CD8-positive, alpha-beta memory T cell (primary cell): ENCODE measurements at regions not wholly inside any gene's neighbourhood (a gene's known extent, or its start where the extent isn't known, plus 50 kb on each side); places are given as distances from the start of the nearest gene placed in this dataset.

ENCODE experiments used
- CTCF ChIA-PET: fragments of 350-600 bp; sonication (Branson Sonifier 250); formaldehyde crosslinking; loops from one replicate; lab custom pipeline; 2021; ENCODE audit warnings: antibody characterized with exemption; lab: Charles Lee
- POLR2A ChIA-PET: fragments of 350-600 bp; sonication (Branson Sonifier 250); formaldehyde crosslinking; loops from one replicate; lab custom pipeline; 2021; ENCODE audit warnings: antibody characterized with exemption; lab: Charles Lee
- DNase-seq, 5 donors: peaks; one replicate each; pipeline versions ENCODE4 v3.0.0 to v3.0.0-alpha.2; 2020 to 2022; ENCODE audit warnings: mixed read lengths in 1 of 5
- H3K27ac ChIP-seq: one replicate; pipeline ENCODE4 v1.7.0; 2013; ENCODE audit warnings: low read depth, mild to moderate bottlenecking, low read length, moderate library complexity
- H3K27me3 ChIP-seq: 2 replicates; pipeline ENCODE4 v1.7.0; 2013; ENCODE audit warnings: low read length, mild to moderate bottlenecking; ENCODE audit not compliant: insufficient read depth, poor library complexity, severe bottlenecking
- H3K36me3 ChIP-seq: 2 replicates; pipeline ENCODE4 v1.7.0; 2013; ENCODE audit warnings: mild to moderate bottlenecking, low read length, moderate library complexity; ENCODE audit not compliant: insufficient read depth
- H3K4me1 ChIP-seq: 2 replicates; pipeline ENCODE4 v1.7.0; 2013; ENCODE audit warnings: mild to moderate bottlenecking, low read length, moderate library complexity; ENCODE audit not compliant: insufficient read depth
- H3K4me3 ChIP-seq: 2 replicates; pipeline ENCODE4 v1.7.0; 2013; ENCODE audit warnings: mild to moderate bottlenecking, low read length
- H3K9me3 ChIP-seq: 2 replicates; pipeline ENCODE4 v1.7.0; 2013; ENCODE audit warnings: mild to moderate bottlenecking, low read length
- H3K27ac Mint-ChIP-seq, 8 donors: one replicate each; pipeline ENCODE4 v1.8.0; 2020 to 2021; ENCODE audit warnings: mixed read lengths in 8 of 8, mild to moderate bottlenecking in 6 of 8, inconsistent platforms in 3 of 8, moderate library complexity in 3 of 8
- H3K27me3 Mint-ChIP-seq, 2 donors: one replicate each; pipeline ENCODE4 v1.8.0; 2020 to 2021; ENCODE audit warnings: mixed read lengths in 2 of 2, mild to moderate bottlenecking in 1 of 2, moderate library complexity in 1 of 2
- H3K36me3 Mint-ChIP-seq, 3 donors: one replicate each; pipeline ENCODE4 v1.8.0; 2020 to 2021; ENCODE audit warnings: mixed read lengths in 3 of 3, inconsistent platforms in 1 of 3, mild to moderate bottlenecking in 1 of 3
- H3K4me1 Mint-ChIP-seq, 3 donors: one replicate each; pipeline ENCODE4 v1.8.0; 2020 to 2021; ENCODE audit warnings: mixed read lengths in 3 of 3, inconsistent platforms in 1 of 3, mild to moderate bottlenecking in 1 of 3
- H3K4me3 Mint-ChIP-seq, 7 donors: one replicate each; pipeline ENCODE4 v1.8.0; 2020 to 2021; ENCODE audit warnings: mixed read lengths in 7 of 7, mild to moderate bottlenecking in 6 of 7, moderate library complexity in 4 of 7, inconsistent platforms in 2 of 7
- H3K9me3 Mint-ChIP-seq, 5 donors: one replicate each; pipeline ENCODE4 v1.8.0; 2020 to 2022; ENCODE audit warnings: mixed read lengths in 5 of 5, mild to moderate bottlenecking in 3 of 5, moderate library complexity in 2 of 5, inconsistent platforms in 1 of 5

- Histone ChIP-seq H3K27ac (no peak overlapping the region), H3K9me3 (peaks cover 8% of the 10 kb centered on the region), H3K27me3 (no peaks in the 10 kb centered on the region), H3K4me1 (no peaks in the 10 kb centered on the region), H3K36me3 (no peaks in the 10 kb centered on the region), H3K4me3 (no peak overlapping the region)
- H3K27me3 Mint-ChIP-seq = no peaks in the 10 kb centered on the region
- no peak for DNase-seq
- no peaks in the 10 kb centered on the region for H3K4me1 Mint-ChIP-seq
- POLR2A ChIA-PET = no interaction called here
- CTCF ChIA-PET = no interaction called here
- peaks cover 7 to 17% (median 10%) of the 10 kb centered on the region in 5 donors for H3K9me3 Mint-ChIP-seq
- H3K4me3 Mint-ChIP-seq = no peak overlapping the region
- H3K27ac Mint-ChIP-seq = no peak overlapping the region
- peaks cover 0 to 7% (median 0%) of the 10 kb centered on the region in 3 donors for H3K36me3 Mint-ChIP-seq
These were observed 123.0 kb upstream of the TET2 start for GRCh38 chr4:105023668-105024055.

GRCh38 chr4:105025263-105026017 is 121.2 kb upstream of the TET2 start:
- no peaks in the 10 kb centered on the region for H3K36me3 ChIP-seq
- POLR2A ChIA-PET = no interaction called here
- H3K4me3 ChIP-seq = no peak overlapping the region
- Mint-ChIP-seq H3K4me3 (no peak overlapping the region), H3K36me3 (peaks cover 0 to 7% (median 0%) of the 10 kb centered on the region in 3 donors), H3K27ac (no peak overlapping the region), H3K9me3 (peaks cover 5 to 17% (median 10%) of the 10 kb centered on the region in 5 donors), H3K4me1 (no peaks in the 10 kb centered on the region), H3K27me3 (no peaks in the 10 kb centered on the region)
- DNase-seq = no peak
- no peaks in the 10 kb centered on the region for H3K4me1 ChIP-seq
- no peak overlapping the region for H3K27ac ChIP-seq
- H3K9me3 ChIP-seq = peaks cover 8% of the 10 kb centered on the region
- CTCF ChIA-PET = no interaction called here
- H3K27me3 ChIP-seq = no peaks in the 10 kb centered on the region

GRCh38 chr4:105036991-105037390 is 109.7 kb upstream of the TET2 start:
- H3K4me1 ChIP-seq = no peaks in the 10 kb centered on the region
- no peak overlapping the region for H3K4me3 Mint-ChIP-seq
- no peak overlapping the region for H3K27ac Mint-ChIP-seq
- no peaks in the 10 kb centered on the region for H3K4me1 Mint-ChIP-seq
- no peak overlapping the region for H3K27ac ChIP-seq
- H3K27me3 Mint-ChIP-seq = peaks cover 0 to 6% of the 10 kb centered on the region in 2 donors
- peaks cover 0 to 4% (median 0%) of the 10 kb centered on the region in 5 donors for H3K9me3 Mint-ChIP-seq
- no peaks in the 10 kb centered on the region for H3K27me3 ChIP-seq
- no peaks in the 10 kb centered on the region for H3K36me3 ChIP-seq
- H3K4me3 ChIP-seq = no peak overlapping the region
- H3K9me3 ChIP-seq = no peaks in the 10 kb centered on the region
- POLR2A ChIA-PET = no interaction called here
- no peak for DNase-seq
- H3K36me3 Mint-ChIP-seq = no peaks in the 10 kb centered on the region
- CTCF ChIA-PET = no interaction called here

- Histone ChIP-seq H3K27ac (no peak overlapping the region), H3K36me3 (no peaks in the 10 kb centered on the region), H3K4me1 (no peaks in the 10 kb centered on the region), H3K27me3 (no peaks in the 10 kb centered on the region), H3K4me3 (no peak overlapping the region), H3K9me3 (no peaks in the 10 kb centered on the region)
- Mint-ChIP-seq H3K9me3 (peaks cover 8 to 16% (median 14%) of the 10 kb centered on the region in 5 donors), H3K4me3 (no peak overlapping the region), H3K27me3 (peaks cover 4 to 8% of the 10 kb centered on the region in 2 donors), H3K4me1 (no peaks in the 10 kb centered on the region), H3K36me3 (no peaks in the 10 kb centered on the region), H3K27ac (no peak overlapping the region)
- ChIA-PET CTCF (no interaction called here), POLR2A (no interaction called here)
- DNase-seq = no peak
These were observed 104.2 kb upstream of the TET2 start for GRCh38 chr4:105042451-105042850.

DNA sequence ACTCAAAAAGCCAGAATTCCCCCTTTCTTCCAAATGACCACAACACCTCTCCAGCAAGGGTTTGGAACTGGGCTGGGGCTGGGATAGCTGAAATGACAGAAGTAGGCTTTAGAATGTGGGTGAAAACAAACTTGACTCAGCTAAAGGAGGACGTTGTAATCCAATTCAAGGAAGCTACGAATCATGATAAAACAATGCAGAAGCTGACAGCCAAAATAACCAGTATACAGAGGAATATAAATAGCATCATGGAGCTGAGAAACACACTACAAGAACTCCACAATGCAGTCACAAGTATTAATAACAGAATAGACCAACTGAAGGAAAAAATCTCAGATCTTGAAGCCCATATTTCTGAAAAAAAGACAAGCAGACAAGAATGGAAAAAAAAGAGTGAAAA is 95.8 kb upstream of the TET2 start:
- H3K4me1 ChIP-seq = no peaks in the 10 kb centered on the region
- DNase-seq = no peak
- POLR2A ChIA-PET = no interaction called here
- no peaks in the 10 kb centered on the region for H3K36me3 ChIP-seq
- no peak overlapping the region for H3K27ac Mint-ChIP-seq
- no peaks in the 10 kb centered on the region for H3K9me3 ChIP-seq
- H3K36me3 Mint-ChIP-seq = no peaks in the 10 kb centered on the region
- no peak overlapping the region for H3K4me3 Mint-ChIP-seq
- H3K27me3 ChIP-seq = no peaks in the 10 kb centered on the region
- no peaks in the 10 kb centered on the region for H3K4me1 Mint-ChIP-seq
- peaks cover 3 to 8% of the 10 kb centered on the region in 2 donors for H3K27me3 Mint-ChIP-seq
- H3K27ac ChIP-seq = no peak overlapping the region
- H3K9me3 Mint-ChIP-seq = peaks cover 2 to 16% (median 9%) of the 10 kb centered on the region in 5 donors
- CTCF ChIA-PET = no interaction called here
- no peak overlapping the region for H3K4me3 ChIP-seq

DNA sequence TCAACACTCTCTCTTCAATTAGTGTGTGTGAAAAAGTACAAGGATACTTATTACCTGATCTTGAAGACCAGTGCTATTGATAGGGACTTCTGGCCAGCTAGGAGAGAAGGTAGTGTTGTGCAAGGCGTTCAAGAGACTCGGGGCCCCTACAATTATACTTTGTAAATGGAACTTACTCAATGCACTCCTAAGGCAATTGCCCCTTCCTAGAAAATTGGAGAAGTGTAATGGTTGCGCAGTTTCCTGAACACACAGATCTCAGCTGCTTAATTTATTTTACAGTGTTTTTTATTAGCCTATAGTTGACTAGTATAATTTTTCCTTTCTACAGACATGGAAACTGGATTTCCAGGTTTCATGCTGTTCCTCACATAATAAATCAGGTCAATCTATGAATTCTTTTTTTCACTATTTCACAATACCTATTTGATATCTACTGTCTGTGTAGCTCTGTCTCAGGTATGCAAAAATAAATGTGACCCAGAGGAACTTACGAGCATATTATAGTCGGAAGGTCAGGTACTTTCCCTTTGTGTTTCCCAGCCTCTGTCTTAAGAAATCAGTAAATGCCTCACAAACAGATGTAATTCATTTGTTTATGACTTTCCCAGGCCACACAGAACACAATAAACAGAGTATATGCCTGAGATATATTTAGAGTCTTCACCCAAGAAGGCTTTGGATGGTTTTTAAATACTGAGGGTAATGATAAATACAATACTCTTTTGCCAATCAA is 89.1 kb upstream of the TET2 start:
- CTCF ChIA-PET = no interaction called here
- DNase-seq = no peak
- no peaks in the 10 kb centered on the region for H3K9me3 ChIP-seq
- H3K27ac Mint-ChIP-seq = no peak overlapping the region
- H3K4me1 Mint-ChIP-seq = peaks cover 13 to 21% (median 21%) of the 10 kb centered on the region in 3 donors
- H3K27ac ChIP-seq = no peak overlapping the region
- H3K27me3 Mint-ChIP-seq = no peaks in the 10 kb centered on the region
- no peaks in the 10 kb centered on the region for H3K27me3 ChIP-seq
- POLR2A ChIA-PET = no interaction called here
- H3K36me3 Mint-ChIP-seq = no peaks in the 10 kb centered on the region
- H3K4me1 ChIP-seq = peaks cover 8% of the 10 kb centered on the region
- H3K9me3 Mint-ChIP-seq = peaks cover 0 to 7% (median 2%) of the 10 kb centered on the region in 5 donors
- H3K36me3 ChIP-seq = no peaks in the 10 kb centered on the region
- no peak overlapping the region for H3K4me3 Mint-ChIP-seq
- no peak overlapping the region for H3K4me3 ChIP-seq

GRCh38 chr4:105058177-105058812 is 88.4 kb upstream of the TET2 start:
- H3K27me3 ChIP-seq = no peaks in the 10 kb centered on the region
- DNase-seq = no peak
- no peaks in the 10 kb centered on the region for H3K36me3 ChIP-seq
- H3K9me3 Mint-ChIP-seq = peaks cover 0 to 5% (median 0%) of the 10 kb centered on the region in 5 donors
- H3K36me3 Mint-ChIP-seq = no peaks in the 10 kb centered on the region
- H3K4me1 ChIP-seq = peaks cover 8% of the 10 kb centered on the region
- ChIA-PET POLR2A (no interaction called here), CTCF (no interaction called here)
- H3K4me1 Mint-ChIP-seq = peaks cover 13 to 21% (median 21%) of the 10 kb centered on the region in 3 donors
- no peaks in the 10 kb centered on the region for H3K27me3 Mint-ChIP-seq
- no peak overlapping the region for H3K4me3 ChIP-seq
- H3K4me3 Mint-ChIP-seq = no peak overlapping the region
- no peak overlapping the region for H3K27ac Mint-ChIP-seq
- H3K27ac ChIP-seq = no peak overlapping the region
- no peaks in the 10 kb centered on the region for H3K9me3 ChIP-seq

DNA sequence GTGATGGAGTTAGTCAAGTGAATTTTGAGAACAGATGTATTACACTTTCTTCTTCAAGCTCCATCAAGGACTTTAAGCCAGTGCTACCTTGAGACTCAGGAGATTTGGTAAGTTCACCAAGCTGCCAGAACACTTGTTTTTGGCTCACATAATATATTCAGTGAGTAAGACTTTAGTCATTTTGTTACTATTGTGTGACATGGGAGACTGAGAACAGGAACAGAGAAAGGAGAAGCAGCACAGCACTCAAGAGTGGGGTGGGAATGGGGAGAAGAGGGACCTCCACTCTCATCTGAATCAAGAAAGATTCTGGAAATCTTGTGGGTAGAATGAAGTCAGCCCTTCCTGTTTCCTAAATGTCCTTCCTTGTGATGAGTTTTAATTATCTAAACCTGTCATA is 87.3 kb upstream of the TET2 start:
- Mint-ChIP-seq H3K9me3 (no peaks in the 10 kb centered on the region), H3K4me1 (peaks cover 13 to 21% (median 21%) of the 10 kb centered on the region in 3 donors), H3K27me3 (no peaks in the 10 kb centered on the region), H3K27ac (no peak overlapping the region), H3K4me3 (no peak overlapping the region), H3K36me3 (no peaks in the 10 kb centered on the region)
- H3K9me3 ChIP-seq = no peaks in the 10 kb centered on the region
- DNase-seq = no peak
- H3K27ac ChIP-seq = no peak overlapping the region
- no peaks in the 10 kb centered on the region for H3K27me3 ChIP-seq
- ChIA-PET CTCF (no interaction called here), POLR2A (no interaction called here)
- peaks cover 8% of the 10 kb centered on the region for H3K4me1 ChIP-seq
- H3K36me3 ChIP-seq = no peaks in the 10 kb centered on the region
- no peak overlapping the region for H3K4me3 ChIP-seq
